Thoracic aorta (tissue), 2 donors: ENCODE measurements at regions not wholly inside any gene's neighbourhood (a gene's known extent, or its start where the extent isn't known, plus 50 kb on each side); places are given as distances from the start of the nearest gene placed in this dataset.

Experiments used
- ATAC-seq: fragments of 150-250 bp; one replicate; pipeline ENCODE4 v1.8.0; 2017; ENCODE audit warnings: low read depth; ENCODE audit not compliant: insufficient number of reproducible peaks, low FRiP score
- DNase-seq: peaks from one replicate; pipeline ENCODE4 v3.0.0-alpha.2; 2020; ENCODE audit warnings: low spot score
- H3K27ac ChIP-seq, 2 donors: fragments of 200-600 bp; sonication (generic); 1 replicate in 1 of 2; 2 replicates in 1 of 2; pipeline ENCODE4 v1.5.1; 2016; ENCODE audit warnings: mild to moderate bottlenecking in 2 of 2, moderate library complexity in 2 of 2
- H3K27me3 ChIP-seq: fragments of 200-600 bp; sonication (generic); replicated peaks from 2 replicates; pipeline ENCODE4 v1.6.0; 2016; ENCODE audit warnings: mild to moderate bottlenecking; ENCODE audit not compliant: insufficient read depth
- H3K36me3 ChIP-seq: fragments of 200-600 bp; sonication (generic); one replicate; pipeline ENCODE4 v1.5.1; 2016
- H3K4me1 ChIP-seq, 2 donors: fragments of 200-600 bp; sonication (generic); 1 replicate in 1 of 2; 2 replicates in 1 of 2; pipeline versions ENCODE4 v1.5.1 to v1.6.0; 2016; ENCODE audit warnings: low read depth in 2 of 2, mild to moderate bottlenecking in 1 of 2; ENCODE audit not compliant: control insufficient read depth in 1 of 2
- H3K4me3 ChIP-seq: fragments of 200-600 bp; sonication (generic); 2 replicates; pipeline ENCODE4 v1.5.1; 2016; ENCODE audit warnings: mild to moderate bottlenecking
- H3K9me3 ChIP-seq: fragments of 200-600 bp; sonication (generic); 2 replicates; pipeline ENCODE4 v1.5.1; 2016
- CTCF ChIP-seq: fragments of 200-600 bp; sonication (generic); IDR thresholded peaks from one replicate; pipeline ENCODE4 v1.5.1; 2019; ENCODE audit warnings: antibody characterized with exemption

GRCh38 chr4:71287305-71287704, 51.5 kb upstream of the SLC4A4 start:
- H3K4me3 ChIP-seq = no peak overlapping the region
- no peaks in the 10 kb centered on the region for H3K36me3 ChIP-seq
- no peaks in the 10 kb centered on the region for H3K27me3 ChIP-seq
- TF ChIP-seq CTCF = no peak
- ATAC-seq (no peak), DNase-seq (no peak)
- H3K9me3 ChIP-seq = no peaks in the 10 kb centered on the region
- H3K4me1 ChIP-seq = peaks cover 0 to 5% of the 10 kb centered on the region in 2 donors
- H3K27ac ChIP-seq = no peak overlapping the region

GRCh38 chr4:71288875-71289274, 49.9 kb upstream of the SLC4A4 start:
- no peak for DNase-seq
- ATAC-seq = no peak
- H3K27ac ChIP-seq = no peak overlapping the region
- no peak for TF ChIP-seq CTCF
- no peak overlapping the region for H3K4me3 ChIP-seq
- H3K4me1 ChIP-seq = peaks cover 0 to 8% of the 10 kb centered on the region in 2 donors
- no peaks in the 10 kb centered on the region for H3K9me3 ChIP-seq
- H3K27me3 ChIP-seq = no peaks in the 10 kb centered on the region
- H3K36me3 ChIP-seq = no peaks in the 10 kb centered on the region
